HG03439 (cell line): ENCODE measurements at regions not wholly inside any gene's neighbourhood (a gene's known extent, or its start where the extent isn't known, plus 50 kb on each side); places are given as distances from the start of the nearest gene placed in this dataset.

ENCODE experiments used
- ATAC-seq: cut with Tn5 transposase; IDR thresholded peaks from one replicate; pipeline ENCODE4 v1.9.1; 2021; ENCODE audit warnings: mild to moderate bottlenecking, moderate library complexity; ENCODE audit not compliant: unreplicated experiment

- no peak for ATAC-seq
Measured at GRCh38 chr4:41865306-41865980, 69.8 kb upstream of the TMEM33 start.

DNA sequence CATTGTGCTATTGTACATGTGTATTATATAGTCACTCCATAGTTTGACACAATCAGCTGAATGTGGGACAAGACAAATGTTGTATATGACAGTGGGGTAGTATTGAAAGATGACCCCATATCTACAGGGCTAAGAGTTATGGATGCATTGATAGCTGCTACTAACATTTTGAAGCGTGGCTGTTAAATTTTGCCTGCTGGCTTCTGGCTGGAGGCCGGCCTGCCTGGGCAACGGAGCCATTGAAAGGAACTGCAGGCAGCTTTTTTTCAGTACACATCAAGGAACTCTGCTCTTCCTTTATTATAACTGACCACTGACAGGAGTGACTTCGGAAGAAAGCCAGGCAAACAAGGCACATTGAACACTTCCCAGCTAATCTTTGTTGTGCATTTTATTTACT, 76.1 kb upstream of the TMEM33 start:
- ATAC-seq: no peak

DNA sequence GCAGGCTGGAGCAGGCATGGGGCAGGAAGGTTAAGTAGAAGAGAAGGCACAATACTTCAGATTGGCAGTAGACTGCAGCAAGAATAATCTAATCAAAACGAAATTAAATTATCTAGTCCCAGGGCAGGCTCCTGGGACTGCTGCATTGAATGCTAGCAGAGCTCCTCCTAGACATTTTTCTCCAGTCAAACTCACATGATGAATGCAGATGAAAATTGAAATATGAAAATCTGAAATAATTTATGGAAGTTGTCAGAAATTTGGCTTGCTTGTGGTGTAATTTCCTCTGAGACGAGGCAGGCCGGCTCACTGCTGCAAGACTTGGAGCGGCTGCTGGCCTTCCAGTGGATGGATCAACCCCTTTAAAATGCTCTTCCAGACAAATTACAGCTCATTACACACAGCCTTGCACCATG, 78.0 kb upstream of the TMEM33 start:
- ATAC-seq: no peak

- ATAC-seq: no peak
Measured at GRCh38 chr4:41856797-41857196, 78.4 kb upstream of the TMEM33 start.

- ATAC-seq: no peak
Measured at GRCh38 chr4:41853973-41854372, 81.3 kb upstream of the TMEM33 start.

GRCh38 chr4:41852229-41852628, 83.0 kb upstream of the TMEM33 start:
- no peak for ATAC-seq

DNA sequence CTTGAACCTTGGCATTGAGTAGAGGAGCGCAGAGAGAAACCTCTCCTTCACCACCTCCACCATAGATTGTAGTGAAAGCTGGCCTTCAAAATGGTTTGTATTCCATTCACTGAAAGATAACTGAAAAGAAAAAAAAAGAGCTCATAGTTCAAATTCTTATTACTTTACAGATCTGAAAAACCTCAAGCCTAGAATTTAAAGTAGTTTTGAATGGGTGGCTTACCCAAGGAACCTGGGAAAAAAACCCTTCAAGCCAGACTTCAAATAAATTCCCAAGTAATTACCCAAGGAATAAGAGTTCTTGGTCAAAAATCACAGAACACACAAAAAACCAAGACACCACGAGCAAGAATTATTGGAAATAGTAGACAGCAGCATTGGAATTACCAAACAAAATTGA, 83.6 kb upstream of the TMEM33 start:
- no peak for ATAC-seq

DNA sequence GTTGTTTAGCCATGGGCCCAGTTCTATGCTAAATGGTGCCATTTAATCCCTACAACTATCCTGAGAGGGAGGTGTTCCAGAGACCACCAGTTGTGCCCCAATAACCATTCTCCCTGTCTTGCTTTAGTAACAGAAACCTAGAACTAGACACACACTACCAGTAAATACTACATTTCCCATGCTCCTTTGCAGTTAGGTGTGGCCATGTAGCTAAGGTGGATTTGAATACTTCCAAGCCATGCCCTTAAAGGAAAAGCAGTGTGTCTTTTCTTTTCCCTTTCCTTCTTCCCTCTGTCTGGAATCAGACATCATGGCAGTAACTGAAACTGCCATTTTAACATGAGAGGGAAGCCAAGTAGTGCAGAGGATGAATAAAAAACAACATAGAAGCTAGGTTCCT, 90.9 kb upstream of the TMEM33 start:
- ATAC-seq: no peak

DNA sequence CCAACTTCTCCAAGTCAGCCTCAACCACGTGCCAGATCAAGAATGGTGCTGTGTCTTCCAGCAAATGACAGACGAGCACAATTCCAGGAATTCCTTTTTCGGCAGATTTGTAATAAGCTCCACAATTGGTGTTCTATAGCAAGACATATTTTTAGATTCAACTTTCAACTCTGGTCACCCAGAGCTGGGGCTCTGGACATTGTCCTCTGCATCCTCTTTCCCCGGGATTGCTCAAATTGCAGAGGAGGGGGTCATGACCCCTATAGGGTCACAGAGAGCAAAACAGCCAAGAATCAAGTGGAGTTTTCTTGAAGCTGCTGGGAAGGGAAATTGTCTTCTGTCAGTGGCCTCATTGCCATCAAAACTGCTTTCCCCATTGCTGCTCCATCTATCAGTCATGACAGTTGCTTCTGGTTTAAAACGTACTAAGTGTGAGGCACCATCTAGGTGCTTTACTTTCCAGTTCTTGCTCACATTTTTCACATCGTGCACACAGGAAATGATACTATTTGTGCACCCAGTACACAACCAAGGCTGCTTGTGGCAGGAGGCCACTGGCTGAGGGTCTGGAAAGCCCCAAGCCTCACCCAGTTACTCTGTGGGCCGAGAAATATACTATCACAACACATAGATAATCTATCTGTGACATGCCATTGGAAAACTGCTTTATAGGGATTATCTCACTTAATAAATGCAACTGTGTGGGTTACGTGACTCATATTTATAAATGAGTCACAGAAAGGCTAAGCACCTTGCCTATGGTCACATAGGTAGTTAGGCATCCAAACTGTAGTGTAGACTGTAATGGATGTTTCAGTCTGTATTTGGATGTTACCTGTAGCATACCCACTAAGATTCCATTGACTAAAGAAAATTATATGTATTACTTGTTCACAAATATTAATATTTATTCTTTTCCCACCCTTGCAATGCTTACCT, 91.7 kb upstream of the PHOX2B start:
- ATAC-seq: no peak

DNA sequence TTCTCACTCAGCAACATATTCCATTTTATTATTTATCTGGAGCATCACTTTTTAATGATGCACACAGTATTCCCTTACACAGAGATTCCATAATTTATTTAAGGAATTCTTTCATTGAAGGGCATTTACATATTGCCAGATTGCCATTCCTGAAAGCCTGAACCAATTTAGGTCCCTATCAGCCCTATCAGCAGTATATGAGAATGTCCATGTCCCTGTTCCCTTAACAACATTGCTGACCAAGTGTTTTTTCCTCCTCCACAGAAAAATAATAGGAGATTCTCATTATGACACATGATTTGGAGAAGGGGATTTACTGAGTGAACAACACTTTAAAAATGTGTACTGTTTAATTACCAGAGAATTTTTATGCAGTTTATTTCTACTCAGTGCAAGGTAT, 90.1 kb upstream of the PHOX2B start:
- no peak for ATAC-seq

GRCh38 chr4:41835321-41835995, 86.9 kb upstream of the PHOX2B start:
- no peak for ATAC-seq

DNA sequence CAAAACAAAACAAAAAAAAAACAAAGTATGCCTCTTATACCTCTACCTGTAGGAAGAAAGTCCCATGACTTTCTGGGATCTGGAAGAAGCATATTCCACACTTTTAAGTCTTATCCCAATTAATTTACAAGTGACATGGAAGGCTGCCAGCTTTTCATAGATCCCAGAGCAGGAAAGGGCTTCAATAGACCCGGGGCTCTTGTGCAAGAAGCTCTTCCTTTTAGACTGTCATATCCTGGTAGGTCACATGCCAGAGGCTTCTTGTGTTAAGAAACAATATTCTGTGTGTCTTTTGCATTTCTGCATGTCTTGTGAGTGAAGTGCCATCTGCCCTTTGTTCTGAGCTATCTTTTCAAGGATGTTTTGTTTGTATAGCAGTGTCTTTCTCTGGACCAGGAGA, 84.4 kb upstream of the PHOX2B start:
- ATAC-seq: no peak

DNA sequence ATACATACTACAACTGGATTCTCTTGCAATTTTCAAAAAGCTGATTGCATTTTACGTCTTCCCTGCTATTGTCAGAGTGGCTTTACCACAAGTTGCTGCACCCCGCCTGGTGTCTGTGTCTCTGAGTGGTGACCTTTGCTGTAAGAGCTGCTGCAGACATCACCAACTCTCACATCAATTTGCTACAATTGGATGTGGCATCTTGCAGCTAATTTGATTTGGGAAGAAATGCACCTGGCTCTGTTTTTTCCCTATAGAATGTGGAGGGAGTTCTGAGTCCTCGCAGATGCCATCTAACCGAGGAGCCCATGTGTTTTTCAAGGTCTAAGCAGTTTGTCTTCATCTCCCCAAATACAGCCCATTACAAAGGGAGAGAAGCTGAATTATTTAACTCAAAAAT, 73.8 kb upstream of the PHOX2B start:
- no peak for ATAC-seq

- no peak for ATAC-seq
Measured at GRCh38 chr4:41820473-41820872, 71.9 kb upstream of the PHOX2B start.

- no peak for ATAC-seq
Measured at GRCh38 chr4:41819621-41820020, 71.1 kb upstream of the PHOX2B start.

GRCh38 chr4:41815473-41815872, 66.9 kb upstream of the PHOX2B start:
- no peak for ATAC-seq

GRCh38 chr4:41814565-41814964, 66.0 kb upstream of the PHOX2B start:
- ATAC-seq: no peak

DNA sequence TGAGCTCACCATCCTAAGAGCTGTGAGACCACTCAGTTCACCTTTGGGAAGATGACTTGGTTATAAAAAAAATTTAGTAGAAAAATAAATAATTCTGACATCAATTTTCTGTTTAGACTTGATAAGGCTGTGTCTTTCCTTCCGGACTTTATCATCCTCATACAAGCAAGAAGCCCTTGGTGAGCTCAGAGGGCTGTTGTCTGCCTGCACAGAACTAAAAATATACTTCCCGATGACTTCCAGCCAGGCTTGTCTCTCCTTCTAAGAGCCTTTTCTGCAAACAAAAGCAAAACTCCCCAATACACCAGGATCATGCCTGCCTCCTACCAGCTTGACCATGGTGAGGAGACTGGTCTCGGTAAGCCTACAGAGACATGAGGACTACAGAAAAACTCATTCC, 58.3 kb upstream of the PHOX2B start:
- ATAC-seq: no peak

DNA sequence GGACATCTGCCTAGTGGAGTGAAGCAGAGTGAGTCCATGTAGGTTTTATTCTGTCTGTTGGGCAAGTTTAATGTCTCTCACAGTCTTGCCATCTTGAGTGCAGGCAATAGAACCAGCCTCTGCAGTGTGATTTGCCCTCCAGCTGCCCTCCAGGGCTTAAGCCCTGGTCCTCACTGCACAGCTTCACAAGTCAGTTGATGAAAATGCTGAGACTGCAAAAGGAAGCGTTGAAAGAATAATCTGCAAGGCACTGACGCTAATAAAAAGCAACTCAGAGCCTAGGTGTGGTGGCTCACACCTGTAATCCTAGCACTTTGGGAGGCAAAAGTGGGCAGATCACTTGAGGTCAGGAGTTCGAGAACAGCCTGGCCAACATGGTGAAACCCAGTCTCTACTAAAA, 54.1 kb upstream of the PHOX2B start:
- ATAC-seq: no peak

DNA sequence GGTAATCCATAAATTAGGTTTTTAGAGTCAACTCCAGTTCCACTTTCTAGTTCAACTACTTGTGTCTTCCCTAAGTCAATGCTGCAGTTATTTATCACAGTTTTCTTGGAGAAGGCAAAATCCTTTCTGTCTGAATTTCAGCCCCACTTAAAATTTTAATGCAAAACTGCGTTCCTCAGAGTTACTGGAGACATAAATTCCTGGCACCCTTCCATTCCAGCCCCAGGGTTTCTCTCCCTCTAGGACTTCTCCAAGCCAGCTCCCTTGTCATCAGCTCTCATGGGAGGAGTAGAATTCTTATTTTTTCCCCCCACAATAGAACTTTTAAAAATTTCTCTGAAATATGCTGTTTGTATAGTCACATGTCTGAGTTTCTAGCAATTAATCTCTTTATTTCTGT, 50.6 kb upstream of the PHOX2B start:
- no peak for ATAC-seq
